Activated B cell treated with CpG ODN at 0.5 μM for 24 hours (primary cell): ENCODE measurements at regions not wholly inside any gene's neighbourhood (a gene's known extent, or its start where the extent isn't known, plus 50 kb on each side); places are given as distances from the start of the nearest gene placed in this dataset.

Experiments
- ATAC-seq: fragments of 200-7000 bp; cut with Tn5 transposase; one replicate; pipeline ENCODE4 v1.10.0; 2021; ENCODE audit warnings: low read depth, mild to moderate bottlenecking, moderate library complexity
- CTCF ChIA-PET: fragments of 350-600 bp; sonication (Branson Sonifier 250); formaldehyde crosslinking; loops from one replicate; lab custom pipeline; 2021; ENCODE audit warnings: antibody characterized with exemption; lab: Charles Lee
- POLR2A ChIA-PET: fragments of 350-600 bp; sonication (Branson Sonifier 250); formaldehyde crosslinking; loops from one replicate; lab custom pipeline; 2021; ENCODE audit warnings: antibody characterized with exemption; lab: Charles Lee
- DNase-seq: peaks from one replicate; pipeline ENCODE4 v3.0.0; 2022
- H3K27ac Mint-ChIP-seq: one replicate; pipeline ENCODE4 v1.8.0; 2020; ENCODE audit warnings: mixed read lengths
- H3K27me3 Mint-ChIP-seq: one replicate; pipeline ENCODE4 v1.8.0; 2021; ENCODE audit warnings: mixed read lengths
- H3K36me3 Mint-ChIP-seq: one replicate; pipeline ENCODE4 v1.8.0; 2021; ENCODE audit warnings: low read depth, mixed read lengths
- H3K4me1 Mint-ChIP-seq: one replicate; pipeline ENCODE4 v1.8.0; 2021; ENCODE audit warnings: mixed read lengths
- H3K4me3 Mint-ChIP-seq: one replicate; pipeline ENCODE4 v1.8.0; 2020; ENCODE audit warnings: mild to moderate bottlenecking, mixed read lengths
- H3K9me3 Mint-ChIP-seq: one replicate; pipeline ENCODE4 v1.8.0; 2020; ENCODE audit warnings: mixed read lengths
- CTCF ChIP-seq: fragments of 200-600 bp; IDR thresholded peaks from one replicate; pipeline ENCODE4 v1.8.0; 2022; ENCODE audit warnings: antibody characterized with exemption, mild to moderate bottlenecking
- intact Hi-C: fragments of 100-400 bp; cut with micrococcal nuclease; formaldehyde crosslinking; loops from one replicate; pipeline ENCODE4 v1.15.1; 2024

- DNase-seq (no peak), ATAC-seq (no peak)
- Mint-ChIP-seq H3K9me3 (no peaks in the 10 kb centered on the region), H3K4me3 (no peak overlapping the region), H3K36me3 (no peaks in the 10 kb centered on the region), H3K27ac (no peak overlapping the region), H3K4me1 (no peaks in the 10 kb centered on the region), H3K27me3 (no peaks in the 10 kb centered on the region)
- intact Hi-C loops, result no loop called here
- POLR2A ChIA-PET, result no interaction called here
- TF ChIP-seq CTCF, result no peak
- CTCF ChIA-PET, result no interaction called here
Observed at GRCh38 chr13:74825152-74825937, 656.6 kb downstream of the TBC1D4 start.

GRCh38 chr13:74820809-74821208, 661.2 kb downstream of the TBC1D4 start:
- TF ChIP-seq CTCF, result no peak
- DNase-seq, result no peak
- H3K27me3 Mint-ChIP-seq, result no peaks in the 10 kb centered on the region

DNA sequence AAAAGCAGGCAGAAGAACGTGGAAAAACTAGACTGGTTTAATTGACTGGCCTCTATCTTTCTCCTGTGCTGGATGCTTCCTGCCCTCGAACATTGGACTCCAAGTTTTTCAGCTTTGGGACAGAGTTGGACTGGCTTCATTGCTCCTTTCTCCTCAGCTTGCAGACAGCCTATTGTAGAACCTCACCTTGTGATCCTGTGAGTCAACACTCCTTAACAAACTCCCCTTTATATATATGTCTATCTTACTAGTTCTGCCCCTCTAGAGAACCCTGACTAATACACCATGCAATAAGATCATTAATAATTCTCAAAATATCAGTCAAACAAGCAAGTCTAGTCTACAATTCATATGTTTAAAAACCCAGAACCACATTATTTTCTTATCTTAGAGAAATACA, 662.4 kb downstream of the TBC1D4 start:
- ChIA-PET CTCF (no interaction called here), POLR2A (no interaction called here)
- no peak for DNase-seq
- Mint-ChIP-seq H3K9me3 (no peaks in the 10 kb centered on the region), H3K4me3 (no peak overlapping the region), H3K27me3 (no peaks in the 10 kb centered on the region), H3K36me3 (no peaks in the 10 kb centered on the region), H3K27ac (no peak overlapping the region), H3K4me1 (no peaks in the 10 kb centered on the region)
- no peak for TF ChIP-seq CTCF
- ATAC-seq, result no peak
- intact Hi-C loops, result no loop called here

More at GRCh38 chr13:74820809-74821208, 661.2 kb downstream of the TBC1D4 start:
- ChIA-PET CTCF (no interaction called here), POLR2A (no interaction called here)
- Mint-ChIP-seq H3K9me3 (no peaks in the 10 kb centered on the region), H3K4me3 (no peak overlapping the region), H3K4me1 (no peaks in the 10 kb centered on the region), H3K27ac (no peak overlapping the region), H3K36me3 (no peaks in the 10 kb centered on the region)
- intact Hi-C loops, result no loop called here
- ATAC-seq, result no peak

DNA sequence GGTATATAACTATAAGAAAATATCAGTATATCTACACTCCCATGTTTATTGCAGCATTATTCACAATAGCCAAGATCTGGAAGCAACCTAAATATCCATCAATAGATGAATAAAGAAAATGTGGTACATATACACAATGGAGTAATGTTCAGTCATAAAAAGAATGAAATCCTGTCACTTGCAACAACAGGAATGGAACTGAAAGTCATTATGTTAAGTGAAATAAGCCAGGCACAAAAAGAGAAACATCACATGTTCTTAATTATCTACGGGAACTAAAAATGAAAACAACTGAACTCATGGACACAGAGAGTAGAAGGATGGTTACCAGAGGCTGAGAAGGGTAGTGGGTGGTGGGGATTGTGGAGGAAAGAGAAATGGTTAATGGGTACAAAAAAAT, 665.2 kb downstream of the TBC1D4 start:
- Mint-ChIP-seq H3K27ac (no peak overlapping the region), H3K36me3 (no peaks in the 10 kb centered on the region), H3K9me3 (no peaks in the 10 kb centered on the region), H3K27me3 (no peaks in the 10 kb centered on the region), H3K4me1 (no peaks in the 10 kb centered on the region), H3K4me3 (no peak overlapping the region)
- CTCF ChIA-PET, result no interaction called here
- ATAC-seq (no peak), DNase-seq (no peak)
- intact Hi-C loops, result no loop called here
- POLR2A ChIA-PET, result no interaction called here
- no peak for TF ChIP-seq CTCF

GRCh38 chr13:74796157-74796556, 662.0 kb upstream of the KLF12 start:
- no peak for ATAC-seq
- Mint-ChIP-seq H3K9me3 (no peaks in the 10 kb centered on the region), H3K4me3 (no peak overlapping the region), H3K4me1 (no peaks in the 10 kb centered on the region), H3K36me3 (no peaks in the 10 kb centered on the region), H3K27me3 (peaks cover 6% of the 10 kb centered on the region), H3K27ac (no peak overlapping the region)
- DNase-seq, result no peak
- intact Hi-C loops, result no loop called here
- POLR2A ChIA-PET, result no interaction called here
- CTCF ChIA-PET, result no interaction called here
- TF ChIP-seq CTCF, result no peak
